SU-DHL-6 (cell line): ENCODE measurements at regions not wholly inside any gene's neighbourhood (a gene's known extent, or its start where the extent isn't known, plus 50 kb on each side); places are given as distances from the start of the nearest gene placed in this dataset.

Experiments
- CTCF ChIP-seq: fragments of 200-600 bp; sonication (generic); IDR thresholded peaks from one replicate; pipeline ENCODE4 v1.5.1; 2017; ENCODE audit warnings: antibody characterized with exemption, mild to moderate bottlenecking, low read length, moderate library complexity; ENCODE audit not compliant: insufficient read depth, poor library complexity, severe bottlenecking
- EZH2phosphoT487 ChIP-seq: fragments of 200-600 bp; sonication (generic), shearing (Covaris generic); conservative IDR thresholded peaks from 2 replicates; pipeline ENCODE4 v1.6.1; 2018; ENCODE audit warnings: mild to moderate bottlenecking, antibody characterized with exemption, low read length, moderate library complexity, mixed read lengths

GRCh38 chr10:29011516-29011915 lies 277.4 kb upstream of the LYZL1 start:
- TF ChIP-seq CTCF, result no peak
- no peak for TF ChIP-seq EZH2phosphoT487
